Transverse colon (tissue), 3 donors: ENCODE measurements at regions not wholly inside any gene's neighbourhood (a gene's known extent, or its start where the extent isn't known, plus 50 kb on each side); places are given as distances from the start of the nearest gene placed in this dataset.

Source experiments
- EP300 ChIP-seq: sonication (generic); formaldehyde crosslinking; IDR thresholded peaks from one replicate; pipeline ENCODE4 v1.6.1; 2017; ENCODE audit warnings: antibody characterized with exemption, low read depth
- POLR2A ChIP-seq: fragments of 450-650 bp; IDR thresholded peaks from one replicate; pipeline ENCODE4 v1.6.1; 2016; ENCODE audit warnings: antibody characterized with exemption, mild to moderate bottlenecking, moderate library complexity
- TF ChIP-seq, protein P1 (sequence below), 5 experiments: fragments of 200-600 bp in 3 of 5; fragments of 450-650 bp in 2 of 5; sonication (generic) in 3 of 5; IDR thresholded peaks; 1 replicate in 2 of 5; 2 replicates in 3 of 5; pipeline ENCODE4 v1.5.1; 2016 to 2017; ENCODE audit warnings: antibody characterized with exemption in 5 of 5, inconsistent platforms in 3 of 5, mild to moderate bottlenecking in 2 of 5, moderate library complexity in 1 of 5

DNA sequence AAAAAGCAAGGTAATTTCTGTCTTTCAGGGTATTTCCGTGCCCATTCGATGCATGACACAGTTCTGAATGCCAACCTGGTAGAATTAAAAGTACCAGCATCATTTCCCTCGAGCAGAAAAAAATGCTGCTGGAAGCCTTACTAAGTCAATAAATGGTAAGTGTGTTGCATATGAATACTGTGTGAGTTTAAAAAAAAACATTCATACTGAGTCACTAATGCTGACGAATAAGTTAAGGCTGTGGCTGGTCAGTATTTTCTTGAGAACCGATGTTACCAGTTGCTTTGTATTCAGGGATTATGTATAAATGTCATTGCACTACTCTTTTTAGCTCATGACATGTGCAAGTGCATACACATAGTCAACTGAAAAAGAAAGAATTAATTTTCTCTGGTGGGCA is 710.2 kb downstream of the TRHDE start:
- TF ChIP-seq, protein P1, sequence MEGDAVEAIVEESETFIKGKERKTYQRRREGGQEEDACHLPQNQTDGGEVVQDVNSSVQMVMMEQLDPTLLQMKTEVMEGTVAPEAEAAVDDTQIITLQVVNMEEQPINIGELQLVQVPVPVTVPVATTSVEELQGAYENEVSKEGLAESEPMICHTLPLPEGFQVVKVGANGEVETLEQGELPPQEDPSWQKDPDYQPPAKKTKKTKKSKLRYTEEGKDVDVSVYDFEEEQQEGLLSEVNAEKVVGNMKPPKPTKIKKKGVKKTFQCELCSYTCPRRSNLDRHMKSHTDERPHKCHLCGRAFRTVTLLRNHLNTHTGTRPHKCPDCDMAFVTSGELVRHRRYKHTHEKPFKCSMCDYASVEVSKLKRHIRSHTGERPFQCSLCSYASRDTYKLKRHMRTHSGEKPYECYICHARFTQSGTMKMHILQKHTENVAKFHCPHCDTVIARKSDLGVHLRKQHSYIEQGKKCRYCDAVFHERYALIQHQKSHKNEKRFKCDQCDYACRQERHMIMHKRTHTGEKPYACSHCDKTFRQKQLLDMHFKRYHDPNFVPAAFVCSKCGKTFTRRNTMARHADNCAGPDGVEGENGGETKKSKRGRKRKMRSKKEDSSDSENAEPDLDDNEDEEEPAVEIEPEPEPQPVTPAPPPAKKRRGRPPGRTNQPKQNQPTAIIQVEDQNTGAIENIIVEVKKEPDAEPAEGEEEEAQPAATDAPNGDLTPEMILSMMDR (IDR thresholded peaks at IDR 0.05): no peak
- no peak for TF ChIP-seq EP300
- TF ChIP-seq POLR2A: no peak
